ENCODE measurements at regions not wholly inside any gene's neighbourhood (a gene's known extent, or its start where the extent isn't known, plus 50 kb on each side); places are given as distances from the start of the nearest gene placed in this dataset.
"Not testable (repeated sequence)": the region's sequence is repeated elsewhere in the genome, so short reads cannot be mapped to it uniquely, and the experiment has no call there.

DNA sequence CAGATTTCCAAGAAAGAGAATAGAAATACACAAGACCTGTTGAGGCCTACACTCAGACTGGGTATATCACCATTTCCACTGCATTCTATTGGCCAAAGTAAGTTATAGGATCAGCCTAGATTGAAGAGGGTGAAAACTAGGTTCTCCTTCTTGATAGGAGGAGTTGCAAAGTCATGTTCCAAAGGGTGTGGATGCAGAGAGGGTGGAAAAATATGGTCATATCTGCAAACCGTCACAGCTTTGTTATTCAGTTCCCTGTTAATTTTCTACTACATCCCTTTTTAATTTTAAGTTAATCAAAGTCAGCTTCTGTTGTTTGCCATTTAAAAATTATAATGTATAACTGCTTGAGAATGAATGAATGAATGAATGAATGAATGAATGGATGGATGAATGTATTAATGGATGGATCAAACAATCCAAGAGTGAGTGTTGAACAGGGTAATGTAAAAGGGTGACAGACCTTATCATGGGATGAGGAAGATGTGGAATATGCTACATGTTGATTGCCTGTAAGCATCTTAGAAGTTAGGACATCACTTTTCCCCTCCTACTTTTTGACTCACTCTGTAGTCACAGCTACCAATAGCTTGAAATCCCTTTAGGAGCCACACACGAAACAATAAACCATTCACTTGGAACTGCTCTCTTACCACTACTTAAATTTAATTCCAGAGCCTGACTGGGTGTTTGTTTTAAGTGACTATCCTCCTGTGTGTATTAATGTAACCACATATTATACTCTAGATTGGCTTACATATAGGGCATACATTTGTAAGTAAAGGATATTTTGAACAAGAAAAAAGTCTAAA is 121.5 kb downstream of the CCDC34 start:
- DNase-seq = no peak

DNA sequence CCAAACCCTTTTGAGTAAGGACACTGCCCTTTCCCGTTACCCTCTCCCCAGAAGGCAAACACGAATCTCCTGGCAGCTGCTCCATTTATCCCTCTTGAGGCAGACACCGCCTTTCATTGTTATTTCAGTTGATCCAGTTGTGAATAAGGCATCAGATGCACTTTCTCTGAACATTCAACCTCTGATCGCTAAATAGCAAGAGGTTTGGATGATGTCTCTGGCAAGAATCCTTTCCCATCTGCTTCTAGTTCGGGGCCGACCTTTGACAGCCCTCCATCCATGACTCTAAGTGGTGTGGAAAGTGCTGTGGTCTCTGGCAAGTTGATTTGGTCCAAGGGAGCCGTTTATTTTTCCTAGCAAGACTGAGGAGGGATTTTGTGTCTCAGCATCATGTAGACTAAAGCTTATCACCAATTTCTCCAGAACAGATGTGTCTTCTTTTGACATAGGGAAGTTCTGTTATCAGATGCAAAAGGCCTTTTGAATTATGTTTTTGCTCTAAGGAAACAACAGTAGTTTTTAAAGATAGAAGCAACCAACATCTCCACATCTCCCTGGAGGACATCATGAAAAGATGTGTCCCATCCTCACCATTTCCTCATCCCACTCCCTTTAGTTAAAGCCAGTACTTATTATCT is 123.6 kb downstream of the CCDC34 start:
- no peak for DNase-seq

DNA sequence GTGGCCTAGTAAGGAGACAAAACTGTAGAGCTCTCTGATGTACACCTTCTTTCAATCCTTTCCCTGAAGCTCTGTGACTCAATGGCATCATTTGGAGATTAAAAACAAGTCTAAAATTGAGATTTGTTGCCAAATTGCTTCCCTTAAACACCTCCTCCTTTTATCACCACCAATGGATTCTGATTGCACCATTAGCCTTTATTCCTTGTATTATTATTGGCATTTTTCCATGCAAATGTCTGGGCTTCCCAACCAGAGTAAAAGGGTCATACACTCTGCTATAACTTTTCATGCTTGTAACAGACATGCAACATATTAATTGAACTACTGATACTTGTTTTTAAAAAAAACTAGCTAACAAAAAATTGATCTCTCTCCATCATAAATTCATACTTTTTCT is 124.2 kb downstream of the CCDC34 start:
- DNase-seq = no peak

DNA sequence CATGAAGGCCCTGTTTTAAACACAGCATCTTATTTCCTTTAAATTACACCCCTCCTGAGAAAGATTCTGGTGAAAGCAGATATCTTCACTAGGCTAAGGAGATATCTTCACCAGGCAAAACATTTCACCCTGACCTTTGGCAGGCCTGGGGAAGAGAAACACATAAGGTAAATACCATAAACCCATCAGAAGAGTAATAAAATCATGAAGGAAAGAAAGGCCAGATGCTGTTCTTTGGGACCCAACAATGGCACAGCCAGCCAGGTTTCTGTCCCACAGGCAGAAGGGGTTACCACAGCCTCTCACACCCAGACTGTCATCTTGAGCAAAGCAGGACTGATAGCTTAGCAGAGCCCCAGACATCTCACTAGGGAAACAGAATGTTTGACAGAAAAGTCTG is 125.4 kb downstream of the CCDC34 start:
- no peak for DNase-seq

DNA sequence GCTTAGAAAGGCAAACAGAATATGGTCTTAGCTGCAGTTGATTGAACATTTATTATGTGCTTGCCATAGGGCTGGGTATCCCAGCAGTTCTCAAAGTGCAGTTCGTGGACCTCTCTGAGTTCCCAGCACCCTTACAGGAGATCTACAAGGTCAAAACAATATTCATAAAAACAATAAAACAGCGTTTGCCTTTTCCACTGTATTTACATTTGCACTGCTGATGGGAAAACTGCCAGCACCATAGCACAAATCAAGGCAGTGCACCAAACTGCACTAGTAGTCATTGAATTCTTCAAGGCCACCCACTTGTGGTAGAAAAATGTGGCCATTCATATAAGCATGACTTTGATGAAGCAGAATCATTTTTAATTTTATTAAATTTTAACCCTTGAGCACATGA is 128.1 kb downstream of the CCDC34 start:
- no peak for DNase-seq

DNA sequence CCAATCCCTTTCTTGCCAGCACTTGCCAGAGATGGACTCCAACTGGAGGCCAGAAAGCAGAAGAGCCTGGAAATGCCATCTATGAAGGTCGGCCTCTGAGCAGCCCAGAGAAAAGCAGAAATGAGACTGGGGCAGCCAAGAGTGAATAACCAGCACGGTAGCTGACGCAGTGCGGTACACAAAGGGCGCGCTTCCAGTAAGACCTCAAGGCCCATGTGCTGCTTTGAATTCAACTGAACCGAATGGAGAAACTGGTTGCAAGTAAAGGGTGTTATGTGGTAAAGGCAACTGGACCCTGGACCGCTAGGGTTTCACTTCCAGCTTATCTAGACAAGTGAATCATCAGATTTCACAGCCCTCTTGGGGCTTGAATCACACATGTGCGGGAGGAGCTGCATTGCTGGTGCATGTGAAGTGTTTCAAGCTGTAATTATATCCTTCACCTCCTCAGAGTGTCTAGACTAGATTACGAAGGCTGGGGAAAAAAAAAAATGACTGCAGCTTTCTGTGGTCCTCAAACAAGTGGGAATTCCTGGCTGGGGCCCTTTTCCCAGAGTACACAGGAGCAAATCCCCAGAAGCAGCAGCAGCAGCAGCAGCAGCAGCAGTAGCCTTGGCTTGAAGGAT is 128.9 kb downstream of the CCDC34 start:
- DNase-seq = peak; percentile 18

DNA sequence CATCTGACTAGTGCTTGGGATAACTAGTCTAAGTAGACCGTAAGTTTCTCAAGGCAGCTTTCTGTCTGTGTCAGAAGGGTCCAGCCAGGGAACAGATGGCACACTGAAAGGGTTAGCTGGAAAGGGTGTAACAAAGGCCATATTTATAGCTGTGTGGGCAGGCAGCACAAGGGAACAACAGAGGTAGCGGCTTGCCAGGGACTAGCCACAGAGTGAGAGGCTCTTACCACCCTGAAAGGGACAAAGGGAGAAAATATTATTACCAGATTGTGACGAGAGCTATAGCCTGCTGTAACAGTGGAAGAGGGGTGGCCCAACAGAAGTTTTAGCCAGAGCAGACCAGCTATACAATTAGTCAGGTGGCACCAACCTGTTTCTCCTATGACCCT is 129.4 kb downstream of the CCDC34 start:
- no peak for DNase-seq

DNA sequence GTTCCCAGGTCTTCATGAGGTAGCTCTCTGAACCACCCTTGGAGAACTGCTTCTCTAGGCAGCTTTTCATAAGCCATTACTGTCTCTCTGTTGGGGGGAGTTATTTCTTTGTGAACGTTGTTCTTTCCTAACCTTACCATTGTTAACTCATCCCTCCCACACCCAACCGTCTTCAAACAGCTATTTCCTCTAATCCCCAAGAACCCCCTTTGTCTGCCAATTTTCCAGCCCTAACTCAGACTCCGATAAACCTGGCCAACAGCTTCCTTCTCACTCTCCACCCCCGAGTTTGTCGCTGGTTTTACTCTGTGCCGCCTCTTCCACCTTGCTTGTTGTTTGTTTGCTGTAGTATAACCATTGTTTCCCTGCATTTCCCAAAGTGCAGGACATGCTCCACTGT is 131.5 kb downstream of the CCDC34 start:
- no peak for DNase-seq

DNA sequence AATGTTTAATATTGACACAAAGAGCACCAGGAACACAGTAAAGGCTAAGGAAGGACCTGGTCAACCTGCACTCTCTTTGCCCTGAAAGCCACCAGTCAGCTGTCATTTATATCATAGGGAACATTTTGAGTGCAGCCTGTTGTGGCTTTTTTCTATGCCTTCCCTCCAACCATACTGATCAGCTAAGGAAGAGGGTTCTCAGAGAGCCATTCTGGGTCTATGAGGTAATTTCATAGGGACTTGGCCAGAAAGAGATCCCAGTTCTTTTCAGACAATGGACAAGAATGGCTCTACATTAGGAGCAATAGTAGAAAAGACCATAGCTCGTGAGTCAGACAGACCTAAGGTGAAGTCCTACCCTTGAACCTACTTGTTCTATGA is 132.8 kb downstream of the CCDC34 start:
- no peak for DNase-seq

DNA sequence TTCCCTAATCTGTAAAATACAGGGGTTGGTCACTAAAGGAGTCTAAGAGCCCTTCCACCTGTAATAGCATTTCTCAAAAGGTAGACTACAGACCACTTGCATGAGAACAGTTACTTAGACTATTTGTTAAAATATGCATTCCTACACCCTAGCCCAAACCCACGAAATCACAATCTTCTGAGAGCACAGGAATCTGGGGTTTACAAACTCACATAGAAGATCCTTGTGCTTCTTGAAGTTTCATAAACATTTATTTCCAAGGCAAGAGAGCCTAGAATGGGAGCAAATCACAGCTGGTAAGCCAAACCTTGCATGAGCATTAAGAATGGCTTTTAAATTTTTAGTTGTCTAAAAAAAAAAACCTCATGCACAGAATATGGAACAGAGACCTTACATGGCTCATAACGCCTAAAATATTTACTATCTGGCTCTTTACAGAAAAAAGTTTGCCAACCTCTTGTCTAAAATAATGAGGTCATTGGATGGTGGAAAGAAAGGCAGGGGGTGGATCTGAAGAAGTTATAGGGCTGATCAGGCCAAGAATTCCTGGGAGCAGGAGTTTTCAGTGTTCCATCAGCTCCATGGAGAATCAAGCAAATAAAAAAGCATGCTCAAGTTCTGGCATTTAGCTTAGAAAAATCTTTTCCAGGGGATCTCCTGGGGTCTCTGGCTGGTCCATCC is 133.4 kb downstream of the CCDC34 start:
- DNase-seq = no peak

DNA sequence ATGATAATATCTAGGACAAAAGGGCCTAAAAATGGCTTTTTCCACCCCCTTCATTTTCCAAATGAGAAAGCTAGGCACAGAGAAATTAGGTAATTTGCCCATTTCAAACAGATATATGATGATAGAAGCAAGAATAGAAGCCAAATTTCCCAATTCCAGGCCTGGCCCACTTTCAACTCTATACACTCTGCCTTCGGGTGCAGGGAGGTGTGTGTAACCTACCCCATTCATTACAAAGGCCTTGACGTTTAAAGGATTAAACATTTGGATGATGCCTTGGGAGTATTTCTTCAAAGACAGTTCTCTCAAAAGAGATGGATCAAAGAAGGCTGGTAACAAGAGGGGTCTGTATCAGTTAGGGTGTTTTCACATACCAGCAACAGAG is 134.1 kb downstream of the CCDC34 start:
- no peak for DNase-seq

DNA sequence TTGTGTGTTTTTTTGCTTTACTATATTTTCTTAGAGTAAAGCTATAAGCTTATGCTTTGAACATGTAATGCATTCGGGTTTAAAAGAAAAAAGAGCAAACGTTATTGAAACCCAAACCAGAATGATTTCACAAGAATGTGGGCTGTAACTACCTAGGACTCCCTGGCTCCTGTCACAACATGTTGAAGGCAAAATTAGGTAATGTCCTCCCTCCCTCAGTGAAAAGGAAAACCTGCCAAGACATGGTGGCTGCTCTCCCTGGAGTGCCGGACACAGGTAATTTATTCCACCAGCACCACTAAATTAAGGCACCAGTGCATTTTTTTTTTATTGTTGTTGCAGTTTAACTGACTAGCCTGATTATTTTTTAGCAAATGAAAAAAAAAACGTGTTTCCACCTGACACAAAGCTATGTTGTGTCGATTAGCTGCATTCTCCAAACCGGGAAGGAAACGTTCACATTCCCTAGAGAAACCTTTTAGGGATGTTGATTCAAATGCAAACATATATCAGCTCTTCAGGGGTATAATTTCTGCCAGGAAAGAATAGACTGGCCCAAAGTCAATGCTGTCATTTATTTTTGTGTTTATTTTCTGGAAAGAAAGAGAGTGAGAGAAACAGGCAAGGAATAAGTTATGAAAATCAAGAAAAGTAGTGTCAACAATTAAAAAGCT is 134.6 kb downstream of the CCDC34 start:
- DNase-seq = no peak

DNA sequence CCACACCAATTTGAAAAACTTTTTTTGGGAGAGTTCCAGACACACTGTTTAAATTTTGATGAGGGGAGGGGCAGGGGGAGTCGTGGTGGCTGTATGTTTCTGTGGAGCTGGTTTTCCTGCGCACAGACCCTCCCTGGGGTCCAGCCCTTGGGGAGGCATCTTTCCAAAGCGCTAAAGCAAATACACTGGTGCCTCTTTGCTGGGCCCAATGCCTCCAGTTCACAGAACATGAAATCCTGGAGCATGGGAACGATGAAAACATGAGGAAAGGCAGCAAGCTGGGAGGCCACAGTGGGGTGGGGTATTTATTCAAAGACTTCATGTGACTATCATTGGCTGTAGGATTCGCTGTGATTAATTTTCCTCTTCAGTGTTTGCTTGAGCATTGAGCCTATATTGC is 135.3 kb downstream of the CCDC34 start:
- DNase-seq = no peak

DNA sequence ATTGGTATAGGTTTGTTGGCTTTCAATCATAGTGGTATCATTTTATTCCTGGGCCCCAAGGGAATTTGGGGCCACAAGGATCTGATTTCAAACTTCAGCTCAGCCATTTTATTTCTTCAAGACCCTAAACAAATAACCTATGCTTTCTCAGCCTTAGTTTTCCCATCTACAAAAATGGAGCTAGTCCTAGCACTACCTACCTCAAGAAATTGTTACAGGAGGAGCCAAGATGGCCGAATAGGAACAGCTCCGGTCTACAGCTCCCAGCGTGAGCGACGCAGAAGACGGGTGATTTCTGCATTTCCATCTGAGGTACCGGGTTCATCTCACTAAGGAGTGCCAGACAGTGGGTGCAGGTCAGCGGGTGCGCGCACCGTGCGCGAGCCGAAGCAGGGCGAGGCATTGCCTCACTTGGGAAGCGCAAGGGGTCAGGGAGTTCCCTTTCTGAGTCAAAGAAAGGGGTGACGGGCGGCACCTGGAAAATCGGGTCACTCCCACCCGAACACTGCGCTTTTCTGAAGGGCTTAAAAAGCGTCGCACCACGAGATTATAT is 143.5 kb downstream of the CCDC34 start:
- DNase-seq = not testable (repeated sequence)

DNA sequence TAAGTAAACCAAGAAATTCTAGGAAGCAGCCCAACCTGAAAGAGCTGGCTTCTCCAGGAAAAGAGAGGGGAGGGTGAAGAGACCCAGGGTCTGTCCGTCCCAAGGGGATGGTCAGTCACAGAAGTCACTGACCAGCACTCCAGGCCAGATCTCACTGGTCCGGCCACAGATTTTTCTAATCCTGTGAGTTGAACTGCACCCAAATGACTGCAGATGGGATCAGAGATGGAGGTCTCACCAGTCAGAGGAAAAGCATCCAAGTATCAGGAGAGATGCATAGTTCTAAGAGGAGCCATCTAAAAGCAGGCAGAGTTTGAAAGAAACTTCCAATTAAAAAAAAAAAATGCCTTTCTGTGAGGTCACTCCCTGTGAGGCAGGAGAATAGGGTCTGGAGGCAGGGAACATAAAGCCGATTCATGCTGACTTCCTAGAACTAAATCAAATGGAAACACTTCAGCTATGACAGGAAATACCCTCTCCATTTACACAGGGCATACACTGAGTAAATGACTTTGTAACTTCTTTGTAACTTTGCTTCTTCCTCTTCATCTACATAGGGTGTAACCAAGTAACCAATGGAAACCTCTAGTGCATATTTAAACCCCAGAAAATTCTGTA is 144.5 kb downstream of the CCDC34 start:
- DNase-seq = no peak

DNA sequence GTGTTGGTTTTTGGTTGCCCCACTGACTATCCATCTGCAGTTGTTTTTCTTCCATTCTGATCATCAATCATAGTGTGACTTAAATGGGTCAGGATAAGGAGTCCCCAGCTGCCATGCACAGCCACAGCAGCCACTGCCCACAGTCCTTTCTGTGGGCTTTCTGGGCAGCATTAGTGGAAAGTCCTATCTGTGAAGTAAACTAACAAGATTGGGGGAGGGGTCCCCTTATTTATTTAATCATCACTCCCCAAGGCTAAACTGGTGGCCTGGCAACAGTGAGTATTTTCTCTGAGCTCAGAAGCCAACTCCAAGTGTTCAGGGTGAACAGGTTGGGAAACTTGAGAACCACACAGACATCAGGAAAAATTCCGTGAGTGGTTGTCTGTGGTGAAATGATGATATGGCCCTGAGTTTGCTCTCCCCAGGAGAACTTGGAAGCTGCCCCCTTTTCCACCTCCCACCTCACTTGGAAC is 145.0 kb downstream of the CCDC34 start:
- DNase-seq = no peak

DNA sequence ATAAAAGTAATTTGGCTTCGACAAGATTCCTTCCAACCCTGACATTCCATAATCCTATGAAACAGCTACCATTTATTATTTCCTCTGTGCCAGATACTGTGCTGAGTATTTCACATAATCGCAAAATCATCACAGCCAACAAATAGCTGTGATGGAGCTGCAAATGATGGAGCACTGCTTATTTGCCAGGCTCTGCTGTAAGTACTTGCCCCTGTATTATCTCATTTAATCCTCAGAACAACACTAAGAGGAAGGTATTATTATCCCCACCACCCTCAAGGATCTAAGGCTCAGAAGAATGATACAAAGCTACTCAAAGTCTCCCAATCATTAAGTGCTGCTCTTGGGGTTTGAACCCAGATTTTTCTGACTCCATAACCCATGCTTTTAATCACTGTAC is 145.5 kb downstream of the CCDC34 start:
- no peak for DNase-seq

DNA sequence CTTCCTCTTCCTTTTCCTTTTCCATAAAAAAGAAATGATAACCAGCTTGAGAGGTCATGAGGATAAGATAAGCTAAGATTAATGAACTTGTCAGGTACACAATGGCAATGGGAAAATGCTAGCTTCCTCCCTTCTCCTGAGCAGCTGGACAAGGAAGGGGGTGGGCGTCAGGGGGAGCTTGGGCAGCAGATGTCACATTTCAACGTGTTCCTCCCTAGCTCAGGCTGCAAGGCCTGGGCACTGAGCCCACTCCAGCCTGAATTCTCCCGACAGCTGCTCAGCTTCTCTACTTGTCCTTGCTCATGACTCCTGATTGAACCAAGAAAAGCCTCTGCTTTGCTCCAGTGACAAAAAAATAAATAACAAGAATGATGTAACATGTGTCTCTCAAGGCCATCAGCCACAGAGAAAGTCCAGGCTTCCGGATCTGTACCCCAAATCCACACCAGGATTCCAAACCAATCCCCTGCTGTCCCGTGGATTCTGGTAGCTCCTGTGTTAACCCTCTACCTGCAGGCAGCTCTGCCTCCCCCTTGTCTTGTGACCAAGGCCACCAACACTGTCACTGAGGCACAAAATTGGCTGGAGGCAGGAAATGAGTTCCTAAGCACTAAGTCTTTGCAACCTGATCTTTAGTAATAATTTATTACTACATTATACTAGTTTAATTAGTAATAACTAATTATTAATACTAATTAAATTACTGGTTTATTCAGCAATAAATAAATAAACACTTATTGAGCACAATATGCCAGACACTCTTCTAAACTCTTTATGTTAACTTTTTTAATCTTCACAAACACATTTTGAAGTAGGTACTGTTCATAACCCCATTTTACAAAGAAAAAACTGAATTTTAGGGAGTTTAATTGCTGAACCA is 146.5 kb downstream of the CCDC34 start:
- no peak for DNase-seq

DNA sequence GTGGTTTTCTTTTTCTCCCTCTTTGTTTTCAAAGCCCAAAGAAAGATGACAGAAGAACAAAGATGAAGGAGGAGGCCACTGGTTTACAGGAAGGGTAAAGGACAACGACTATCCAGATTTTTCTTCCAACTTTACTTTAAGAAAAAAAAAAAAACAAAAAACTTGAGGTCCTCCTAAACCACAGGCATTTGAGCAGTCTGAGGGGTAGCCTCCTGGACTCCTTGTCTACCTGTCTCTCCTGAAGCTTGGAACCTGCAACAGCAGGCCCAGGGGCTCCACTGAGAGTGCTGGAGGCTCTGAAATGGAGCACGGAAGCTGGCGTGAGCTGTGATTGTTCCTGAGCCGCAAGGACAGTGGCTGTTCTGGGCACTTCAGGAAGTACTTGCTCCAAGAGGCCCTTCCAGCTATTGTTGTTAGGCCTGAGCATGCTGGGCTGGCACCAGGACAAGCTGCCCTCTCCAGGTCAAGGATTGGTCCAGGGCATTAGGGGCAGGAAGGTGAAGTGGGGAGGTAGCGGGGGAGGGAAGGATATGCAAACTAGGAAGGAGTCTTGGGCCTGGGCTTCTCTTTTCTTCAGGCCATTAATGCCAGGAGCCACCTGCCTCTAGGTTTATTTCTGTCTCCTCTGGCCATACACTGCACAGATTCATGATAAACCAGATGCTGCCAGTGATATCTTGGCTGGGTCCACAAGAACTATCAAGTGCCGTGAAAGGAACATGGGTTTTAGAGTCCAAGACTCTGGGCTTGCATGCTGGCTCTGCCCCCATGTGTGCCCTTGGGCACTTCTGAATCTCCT is 147.3 kb downstream of the CCDC34 start:
- DNase-seq = no peak

DNA sequence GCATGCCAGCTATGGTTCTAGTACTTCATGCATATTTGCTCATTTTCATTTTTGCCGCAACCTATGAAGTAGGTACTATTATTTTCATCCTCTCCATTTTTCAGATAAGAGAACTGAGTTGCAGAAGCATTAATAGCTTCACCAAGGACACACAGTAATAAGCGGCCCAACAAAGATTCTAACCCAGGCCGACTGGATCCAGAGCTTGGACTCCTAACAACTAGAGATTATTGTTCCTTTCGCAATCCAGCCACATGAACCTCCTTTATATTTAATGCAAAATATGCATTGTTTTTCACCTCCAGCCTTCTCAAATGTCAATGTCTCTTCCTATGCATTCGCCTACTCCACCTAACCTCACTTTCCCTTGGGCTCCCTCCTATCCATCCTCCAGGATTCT is 148.3 kb downstream of the CCDC34 start:
- DNase-seq = no peak
